Small intestine (tissue), 7 donors: ENCODE measurements at regions not wholly inside any gene's neighbourhood (a gene's known extent, or its start where the extent isn't known, plus 50 kb on each side); places are given as distances from the start of the nearest gene placed in this dataset.

Source experiments
- DNase-seq, 2 donors: peaks; one replicate each; pipeline versions ENCODE4 v3.0.0 to v3.0.0-alpha.2; 2013
- FAIRE-seq: peaks from 2 replicates; lab custom pipeline; 2012; peaks lifted over from hg19 to GRCh38; lab: Jason Lieb, UNC
- H3K27ac ChIP-seq, 3 donors: one replicate each; pipeline ENCODE4 v1.5.1; 2013; ENCODE audit warnings: low read length in 2 of 3, mild to moderate bottlenecking in 2 of 3, control low read depth in 1 of 3, inconsistent platforms in 1 of 3, low read depth in 1 of 3, moderate library complexity in 1 of 3
- H3K27me3 ChIP-seq, 3 donors: one replicate each; pipeline ENCODE4 v1.6.1; 2013; ENCODE audit warnings: low read length in 3 of 3, inconsistent platforms in 1 of 3; ENCODE audit not compliant: control insufficient read depth in 3 of 3, insufficient read depth in 3 of 3
- H3K36me3 ChIP-seq, 3 donors: one replicate each; pipeline ENCODE4 v1.6.1; 2013; ENCODE audit warnings: low read length in 3 of 3, inconsistent platforms in 1 of 3, low read depth in 1 of 3, mild to moderate bottlenecking in 1 of 3, moderate library complexity in 1 of 3; ENCODE audit not compliant: control insufficient read depth in 3 of 3, insufficient read depth in 2 of 3
- H3K4me1 ChIP-seq, 3 donors: one replicate each; pipeline ENCODE4 v1.6.1; 2013; ENCODE audit warnings: low read length in 2 of 3, inconsistent platforms in 1 of 3, low read depth in 1 of 3, mild to moderate bottlenecking in 1 of 3, moderate library complexity in 1 of 3; ENCODE audit not compliant: control insufficient read depth in 3 of 3, insufficient read depth in 2 of 3
- H3K4me3 ChIP-seq, 3 donors: one replicate each; pipeline ENCODE4 v1.5.1; 2013; ENCODE audit warnings: low read length in 3 of 3, control low read depth in 1 of 3, inconsistent platforms in 1 of 3, low read depth in 1 of 3, mild to moderate bottlenecking in 1 of 3, moderate library complexity in 1 of 3
- H3K9me3 ChIP-seq, 2 donors: one replicate each; pipeline ENCODE4 v1.6.1; 2013; ENCODE audit warnings: low read depth in 1 of 2, low read length in 1 of 2; ENCODE audit not compliant: control insufficient read depth in 2 of 2, insufficient read depth in 1 of 2
- WGBS, 3 donors: extraction: QIAGEN DNeasy Blood & Tissue Kit; methylation state at CpG; one replicate each; pipeline ENCODE4 v1.1.7; 2013; 5-methylcytosine and 5-hydroxymethylcytosine counted together
- donor health status: healthy with polysubstance abuse.
- donor health status: control.
- donor health status: control.
- donor health status: Bipolar disorder and iron deficiency.
- donor health status: healthy.

GRCh38 chr10:53076948-53077347 lies 304.4 kb upstream of the MBL2 start:
- 82 to 87% (median 84%) methylated on average over 2 of the region's 2 CpGs for WGBS, 3 donors
- Histone ChIP-seq H3K4me3 (no peak overlapping the region), H3K27me3 (no peaks in the 10 kb centered on the region), H3K9me3 (peaks cover 0 to 3% of the 10 kb centered on the region in 2 donors), H3K4me1 (peaks cover 0 to 3% (median 3%) of the 10 kb centered on the region in 3 donors), H3K27ac (no peak overlapping the region), H3K36me3 (no peaks in the 10 kb centered on the region)
- DNase-seq (no peak), FAIRE-seq (no peak)

- FAIRE-seq, result no peak
- peaks cover 0 to 3% of the 10 kb centered on the region in 2 donors for H3K9me3 ChIP-seq
- 87 to 89% (median 88%) methylated on average over 1 of the region's 1 CpG for WGBS, 3 donors
- DNase-seq, result no peak
- no peak overlapping the region for H3K4me3 ChIP-seq
- no peaks in the 10 kb centered on the region for H3K27me3 ChIP-seq
- H3K4me1 ChIP-seq, result peaks cover 0 to 8% (median 4%) of the 10 kb centered on the region in 3 donors
- H3K36me3 ChIP-seq, result no peaks in the 10 kb centered on the region
- H3K27ac ChIP-seq, result no peak overlapping the region
Measured at GRCh38 chr10:53075469-53075868, 302.9 kb upstream of the MBL2 start.

GRCh38 chr10:53072144-53072543 lies 299.6 kb upstream of the MBL2 start:
- Histone ChIP-seq H3K27me3 (no peaks in the 10 kb centered on the region), H3K4me3 (no peak overlapping the region), H3K9me3 (peaks cover 0 to 3% of the 10 kb centered on the region in 2 donors), H3K36me3 (no peaks in the 10 kb centered on the region), H3K27ac (no peak overlapping the region), H3K4me1 (peaks cover 0 to 8% (median 4%) of the 10 kb centered on the region in 3 donors)
- WGBS, 3 donors, result 25 to 75% (median 34%) methylated on average over 2 of the region's 2 CpGs
- FAIRE-seq (no peak), DNase-seq (peak; percentile 11 to 66)

- Histone ChIP-seq H3K27ac (no peak overlapping the region), H3K4me1 (peaks cover 0 to 8% (median 4%) of the 10 kb centered on the region in 3 donors), H3K36me3 (no peaks in the 10 kb centered on the region), H3K27me3 (no peaks in the 10 kb centered on the region), H3K9me3 (peaks cover 0 to 3% of the 10 kb centered on the region in 2 donors), H3K4me3 (no peak overlapping the region)
- DNase-seq, result peak; percentile 32 to 81
- no peak for FAIRE-seq
- WGBS, 3 donors, result 13 to 46% (median 23%) methylated on average over 4 of the region's 4 CpGs
Measured at GRCh38 chr10:53071505-53072125, 299.0 kb upstream of the MBL2 start.

- no peak overlapping the region for H3K27ac ChIP-seq
- DNase-seq (no peak), FAIRE-seq (no peak)
- no peaks in the 10 kb centered on the region for H3K9me3 ChIP-seq
- H3K4me3 ChIP-seq, result no peak overlapping the region
- H3K36me3 ChIP-seq, result no peaks in the 10 kb centered on the region
- H3K27me3 ChIP-seq, result no peaks in the 10 kb centered on the region
- H3K4me1 ChIP-seq, result peaks cover 0 to 8% (median 4%) of the 10 kb centered on the region in 3 donors
Measured at GRCh38 chr10:53069013-53069412, 296.4 kb upstream of the MBL2 start.

DNA sequence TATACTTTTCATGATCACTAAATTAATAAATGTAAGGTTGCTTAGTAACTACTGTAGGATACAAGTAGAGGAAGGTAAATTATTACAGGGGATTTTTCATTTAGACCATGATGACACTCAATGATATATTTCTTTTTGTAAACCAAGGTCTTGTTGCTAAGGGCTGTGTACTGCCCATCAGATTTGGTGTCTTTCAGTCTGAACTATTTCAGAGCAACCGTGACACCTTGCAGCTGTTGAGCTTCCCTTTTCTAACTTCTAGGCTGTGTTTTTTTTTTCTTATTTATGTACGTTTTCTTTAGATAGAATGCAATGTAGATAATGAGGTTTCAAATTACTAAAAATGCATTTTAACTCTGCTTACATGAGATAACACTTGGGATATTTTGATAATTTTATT lies 292.0 kb upstream of the MBL2 start:
- no peaks in the 10 kb centered on the region for H3K36me3 ChIP-seq
- H3K27ac ChIP-seq, result no peak overlapping the region
- no peaks in the 10 kb centered on the region for H3K27me3 ChIP-seq
- H3K9me3 ChIP-seq, result no peaks in the 10 kb centered on the region
- 30 to 54% (median 44%) methylated on average over 2 of the region's 2 CpGs for WGBS, 3 donors
- H3K4me1 ChIP-seq, result no peaks in the 10 kb centered on the region
- no peak overlapping the region for H3K4me3 ChIP-seq
- no peak for FAIRE-seq
- DNase-seq, result no peak

DNA sequence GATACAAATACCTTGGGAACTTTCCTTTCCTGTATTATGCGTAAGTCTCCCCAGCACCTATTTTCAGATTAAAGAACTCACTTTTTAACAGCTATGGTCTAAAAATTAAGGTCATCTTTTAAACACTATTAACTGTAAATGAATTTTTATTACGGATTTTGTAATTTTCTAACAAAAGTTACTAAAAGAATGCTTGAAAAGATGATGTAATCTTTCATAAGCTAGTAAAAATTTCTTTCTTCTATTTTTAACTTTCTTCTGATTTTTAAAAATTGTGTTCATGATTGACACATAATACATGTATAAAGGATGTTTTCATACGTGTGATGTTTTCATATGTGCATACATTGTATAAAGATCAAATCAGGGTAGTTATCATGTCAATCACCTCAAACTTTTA lies 291.2 kb upstream of the MBL2 start:
- H3K9me3 ChIP-seq, result no peaks in the 10 kb centered on the region
- no peak overlapping the region for H3K27ac ChIP-seq
- H3K4me1 ChIP-seq, result no peaks in the 10 kb centered on the region
- DNase-seq (no peak), FAIRE-seq (no peak)
- no peaks in the 10 kb centered on the region for H3K36me3 ChIP-seq
- 89 to 93% (median 91%) methylated on average over 3 of the region's 3 CpGs for WGBS, 3 donors
- H3K27me3 ChIP-seq, result no peaks in the 10 kb centered on the region
- H3K4me3 ChIP-seq, result no peak overlapping the region

DNA sequence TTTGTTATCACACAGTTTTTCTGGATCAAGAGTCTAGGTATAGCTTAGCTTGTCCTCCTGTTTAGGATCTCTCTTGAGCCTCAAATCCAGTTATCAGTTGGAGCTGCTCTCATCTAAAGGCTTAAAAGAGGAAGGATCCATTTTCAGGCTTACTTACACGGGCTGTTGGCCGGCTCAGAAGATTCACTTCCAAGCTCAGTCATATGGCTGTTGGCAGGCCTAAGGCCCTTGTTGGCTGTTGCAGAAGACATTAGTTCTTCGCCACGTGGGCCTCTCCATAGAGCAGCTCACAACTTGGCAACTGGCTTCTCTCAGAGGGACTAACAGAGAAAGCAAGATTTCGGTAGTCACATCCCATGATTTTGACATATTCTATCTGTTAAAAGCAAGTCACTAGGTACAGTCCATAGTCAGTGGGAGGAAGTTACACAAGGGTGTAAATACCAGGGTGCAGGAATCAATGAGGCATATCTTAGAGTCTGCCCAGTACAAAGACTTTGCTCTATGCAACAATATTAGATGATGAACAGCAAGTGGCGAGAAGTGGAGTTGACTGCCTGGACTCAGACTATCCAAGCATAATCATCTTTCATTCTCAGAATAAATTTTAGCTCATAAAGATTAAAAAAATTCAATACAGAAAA lies 280.1 kb upstream of the MBL2 start:
- WGBS, 3 donors, result 74 to 82% (median 81%) methylated on average over 6 of the region's 6 CpGs
- Histone ChIP-seq H3K27ac (no peak overlapping the region), H3K27me3 (no peaks in the 10 kb centered on the region), H3K36me3 (no peaks in the 10 kb centered on the region), H3K4me1 (no peaks in the 10 kb centered on the region), H3K9me3 (no peaks in the 10 kb centered on the region), H3K4me3 (no peak overlapping the region)
- DNase-seq (peak; percentile 12 to 20), FAIRE-seq (no peak)
